H1 (cell line): ENCODE measurements at regions not wholly inside any gene's neighbourhood (a gene's known extent, or its start where the extent isn't known, plus 50 kb on each side); places are given as distances from the start of the nearest gene placed in this dataset.

Experiments
- CBX8 ChIP-seq: fragments of 300-800, 300-1000 bp; sonication (generic); IDR thresholded peaks from 2 replicates; pipeline ENCODE4 v1.7.1; 2016; ENCODE audit warnings: low read depth, low read length, borderline replicate concordance
- CREB1 ChIP-seq: IDR thresholded peaks from 2 replicates; pipeline ENCODE4 v1.6.1; 2012; ENCODE audit warnings: inconsistent platforms
- RNF2 ChIP-seq: fragments of 200-900, 300-1000 bp; sonication (generic); IDR thresholded peaks from 2 replicates; pipeline ENCODE4 v1.7.1; 2016; ENCODE audit warnings: borderline replicate concordance, low read depth, mild to moderate bottlenecking, antibody characterized with exemption, low read length; ENCODE audit not compliant: poor library complexity, severe bottlenecking; ENCODE audit errors: missing control alignments

DNA sequence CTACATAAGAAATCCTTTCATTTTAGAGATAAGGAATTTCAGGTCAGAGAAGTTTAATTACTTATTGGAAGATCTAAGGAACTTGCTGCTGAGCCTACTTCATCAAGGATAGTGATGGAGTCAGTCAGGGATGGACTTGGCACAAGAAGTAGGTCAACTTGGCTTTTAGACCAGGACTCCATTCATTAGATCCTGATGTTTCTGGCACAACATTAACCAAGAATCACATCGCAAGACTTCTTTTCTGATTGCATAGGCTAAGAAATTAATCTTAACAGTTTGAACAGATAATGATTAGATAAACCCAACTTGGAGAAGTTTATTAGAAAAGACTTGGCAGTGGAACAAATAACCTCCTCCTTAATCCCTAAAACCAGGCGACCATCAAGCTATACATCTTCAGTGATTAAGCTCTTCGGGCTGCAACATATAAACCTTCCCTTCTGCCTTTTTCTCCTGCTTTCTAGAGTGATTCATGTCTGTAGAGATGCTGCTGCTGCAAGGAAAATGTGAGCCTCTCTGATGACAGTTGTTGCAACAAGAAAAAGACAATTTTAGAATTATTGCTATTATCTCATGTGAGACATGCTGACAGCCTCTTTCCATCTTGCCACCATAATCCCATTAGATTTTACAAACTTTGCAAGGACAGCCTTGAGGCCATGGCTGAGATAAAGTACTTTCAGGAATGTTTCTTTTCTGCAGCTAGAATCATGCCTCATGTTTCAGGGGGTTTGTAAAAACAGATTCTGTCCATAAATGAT lies 207.9 kb upstream of the SLC27A6 start (continued):
- TF ChIP-seq RNF2 (no peak), CREB1 (no peak), CBX8 (no peak)
